NT2/D1 (cell line): ENCODE measurements at regions not wholly inside any gene's neighbourhood (a gene's known extent, or its start where the extent isn't known, plus 50 kb on each side); places are given as distances from the start of the nearest gene placed in this dataset.

ENCODE experiments used
- YY1 ChIP-seq: IDR thresholded peaks from 2 replicates; pipeline ENCODE4 v1.6.1; 2011; ENCODE audit not compliant: insufficient read length, insufficient read depth
- ZNF274 ChIP-seq: IDR thresholded peaks from 2 replicates; pipeline ENCODE4 v1.6.1; 2011; ENCODE audit warnings: mild to moderate bottlenecking, low read depth, low read length

- TF ChIP-seq YY1 (no peak), ZNF274 (no peak)
Measured at GRCh38 chr13:36513266-36513665, 81.0 kb downstream of the CCNA1 start.
